HUES6 (cell line): ENCODE measurements at regions not wholly inside any gene's neighbourhood (a gene's known extent, or its start where the extent isn't known, plus 50 kb on each side); places are given as distances from the start of the nearest gene placed in this dataset.
A peak's percentile ranks its signal among the peaks of the same experiment; 100 is the strongest.

Source experiments
- H3K27ac ChIP-seq: 2 replicates; pipeline ENCODE4 v1.7.0; 2013; ENCODE audit warnings: low read depth, mild to moderate bottlenecking, low read length, inconsistent platforms
- H3K27me3 ChIP-seq: 2 replicates; pipeline ENCODE4 v1.6.1; 2013; ENCODE audit warnings: low read length; ENCODE audit not compliant: control insufficient read depth, insufficient read depth
- H3K36me3 ChIP-seq: 2 replicates; pipeline ENCODE4 v1.6.1; 2013; ENCODE audit warnings: low read length; ENCODE audit not compliant: control insufficient read depth, insufficient read depth
- H3K4me1 ChIP-seq: 2 replicates; pipeline ENCODE4 v1.6.1; 2013; ENCODE audit warnings: low read length; ENCODE audit not compliant: control insufficient read depth, insufficient read depth
- H3K4me3 ChIP-seq: 2 replicates; pipeline ENCODE4 v1.5.1; 2013; ENCODE audit warnings: low read depth, low read length
- H3K9ac ChIP-seq: one replicate; pipeline ENCODE4 v1.6.1; 2013; ENCODE audit warnings: mild to moderate bottlenecking, low read length
- H3K9me3 ChIP-seq: 2 replicates; pipeline ENCODE4 v1.6.1; 2013; ENCODE audit warnings: low read depth, low read length; ENCODE audit not compliant: control insufficient read depth, insufficient read depth

GRCh38 chr9:82784589-82784988 lies 278.4 kb downstream of the RASEF start:
- Histone ChIP-seq H3K4me1 (no peaks in the 10 kb centered on the region), H3K4me3 (no peak overlapping the region), H3K27me3 (no peaks in the 10 kb centered on the region), H3K9me3 (peaks cover 10% of the 10 kb centered on the region; the same call in 1 of the 2 replicates), H3K27ac (no peak overlapping the region), H3K36me3 (peaks cover 79% of the 10 kb centered on the region), H3K9ac (no peak overlapping the region)

- H3K27ac ChIP-seq = no peak overlapping the region
- H3K9me3 ChIP-seq = peaks cover 2% of the 10 kb centered on the region; the same call in 1 of the 2 replicates
- H3K4me1 ChIP-seq = no peaks in the 10 kb centered on the region
- H3K9ac ChIP-seq = no peak overlapping the region
- no peaks in the 10 kb centered on the region for H3K27me3 ChIP-seq
- H3K36me3 ChIP-seq = peaks cover 43% of the 10 kb centered on the region
- H3K4me3 ChIP-seq = no peak overlapping the region
Observed at GRCh38 chr9:82789155-82789824, 273.7 kb downstream of the RASEF start.

GRCh38 chr9:82790875-82791274 lies 272.1 kb downstream of the RASEF start:
- no peak overlapping the region for H3K9ac ChIP-seq
- H3K27me3 ChIP-seq = no peaks in the 10 kb centered on the region
- H3K27ac ChIP-seq = no peak overlapping the region
- H3K4me1 ChIP-seq = no peaks in the 10 kb centered on the region
- H3K9me3 ChIP-seq = no peaks in the 10 kb centered on the region
- no peak overlapping the region for H3K4me3 ChIP-seq
- H3K36me3 ChIP-seq = peaks cover 28% of the 10 kb centered on the region

GRCh38 chr9:82791692-82792091 lies 271.2 kb downstream of the RASEF start:
- Histone ChIP-seq H3K4me3 (no peak overlapping the region), H3K9ac (no peak overlapping the region), H3K27ac (no peak overlapping the region), H3K4me1 (no peaks in the 10 kb centered on the region), H3K9me3 (no peaks in the 10 kb centered on the region), H3K36me3 (peaks cover 28% of the 10 kb centered on the region), H3K27me3 (no peaks in the 10 kb centered on the region)

GRCh38 chr9:82797534-82797933 lies 265.4 kb downstream of the RASEF start:
- peaks cover 40% of the 10 kb centered on the region for H3K36me3 ChIP-seq
- no peaks in the 10 kb centered on the region for H3K27me3 ChIP-seq
- no peak overlapping the region for H3K4me3 ChIP-seq
- no peak overlapping the region for H3K27ac ChIP-seq
- H3K4me1 ChIP-seq = no peaks in the 10 kb centered on the region
- no peaks in the 10 kb centered on the region; the same call in 1 of the 2 replicates for H3K9me3 ChIP-seq
- no peak overlapping the region for H3K9ac ChIP-seq

- Histone ChIP-seq H3K27me3 (no peaks in the 10 kb centered on the region), H3K9me3 (peaks cover 6% of the 10 kb centered on the region; the same call in 1 of the 2 replicates), H3K4me1 (no peaks in the 10 kb centered on the region), H3K27ac (no peak overlapping the region), H3K4me3 (no peak overlapping the region), H3K9ac (no peak overlapping the region), H3K36me3 (peaks cover 56% of the 10 kb centered on the region)
Observed at GRCh38 chr9:82799286-82799685, 263.7 kb downstream of the RASEF start.

- no peaks in the 10 kb centered on the region for H3K27me3 ChIP-seq
- H3K4me3 ChIP-seq = no peak overlapping the region
- H3K9me3 ChIP-seq = peaks cover 11% of the 10 kb centered on the region; the same call in 1 of the 2 replicates
- no peak overlapping the region for H3K9ac ChIP-seq
- no peak overlapping the region for H3K27ac ChIP-seq
- H3K4me1 ChIP-seq = peaks cover 27% of the 10 kb centered on the region
- peaks cover 46% of the 10 kb centered on the region for H3K36me3 ChIP-seq
Observed at GRCh38 chr9:82805027-82805426, 257.9 kb downstream of the RASEF start.

GRCh38 chr9:82808478-82808877 lies 254.5 kb downstream of the RASEF start:
- H3K4me3 ChIP-seq = no peak overlapping the region
- H3K27me3 ChIP-seq = no peaks in the 10 kb centered on the region
- H3K27ac ChIP-seq = peak overlapping the region; percentile 27
- peaks cover 27% of the 10 kb centered on the region for H3K36me3 ChIP-seq
- H3K9ac ChIP-seq = peak overlapping the region; percentile 18
- H3K9me3 ChIP-seq = peaks cover 11% of the 10 kb centered on the region; the same call in 1 of the 2 replicates
- H3K4me1 ChIP-seq = peaks cover 44% of the 10 kb centered on the region

- Histone ChIP-seq H3K27me3 (no peaks in the 10 kb centered on the region), H3K9ac (peak overlapping the region; percentile 56), H3K4me3 (0 out of 2 replicates have a peak overlapping the region, but pooled peaks have one; percentile 5), H3K27ac (peak overlapping the region; percentile 99), H3K4me1 (peaks cover 48% of the 10 kb centered on the region), H3K36me3 (peaks cover 11% of the 10 kb centered on the region; the same call in 1 of the 2 replicates), H3K9me3 (no peaks in the 10 kb centered on the region; the same call in 1 of the 2 replicates)
Observed at GRCh38 chr9:82810915-82811314, 252.0 kb downstream of the RASEF start.

GRCh38 chr9:82819260-82819659 lies 243.7 kb downstream of the RASEF start:
- Histone ChIP-seq H3K4me1 (peaks cover 12% of the 10 kb centered on the region), H3K36me3 (peaks cover 38% of the 10 kb centered on the region), H3K27me3 (no peaks in the 10 kb centered on the region), H3K4me3 (no peak overlapping the region), H3K9me3 (peaks cover 6% of the 10 kb centered on the region; the same call in 1 of the 2 replicates), H3K27ac (no peak overlapping the region), H3K9ac (no peak overlapping the region)

GRCh38 chr9:82820186-82820585 lies 242.8 kb downstream of the RASEF start:
- Histone ChIP-seq H3K36me3 (peaks cover 47% of the 10 kb centered on the region), H3K27ac (no peak overlapping the region), H3K27me3 (no peaks in the 10 kb centered on the region), H3K9ac (no peak overlapping the region), H3K9me3 (peaks cover 6% of the 10 kb centered on the region; the same call in 1 of the 2 replicates), H3K4me3 (no peak overlapping the region), H3K4me1 (peaks cover 12% of the 10 kb centered on the region)
